Activated CD4-positive, alpha-beta T cell treated with anti-CD3 and anti-CD28 coated beads, Interleukin-2, amount 50 U/mL, for 4 hours (primary cell): ENCODE measurements at regions not wholly inside any gene's neighbourhood (a gene's known extent, or its start where the extent isn't known, plus 50 kb on each side); places are given as distances from the start of the nearest gene placed in this dataset.

Source experiments
- DNase-seq, 2 experiments: peaks; one replicate each; pipeline ENCODE4 v3.0.0-alpha.2; 2020

- DNase-seq: no peak
Measured at GRCh38 chr13:44263751-44264620, 109.6 kb upstream of the SERP2 start.

- no peak for DNase-seq
Measured at GRCh38 chr13:44266305-44266704, 107.3 kb upstream of the SERP2 start.

GRCh38 chr13:44266772-44267171 is 106.9 kb upstream of the SERP2 start:
- DNase-seq: no peak

- no peak for DNase-seq
Measured at GRCh38 chr13:44267203-44267602, 106.4 kb upstream of the SERP2 start.

GRCh38 chr13:44267980-44268379 is 105.6 kb upstream of the SERP2 start:
- no peak for DNase-seq

- DNase-seq: no peak
Measured at GRCh38 chr13:44268980-44269379, 104.6 kb upstream of the SERP2 start.

- no peak for DNase-seq
Measured at GRCh38 chr13:44270150-44270549, 103.5 kb upstream of the SERP2 start.

- no peak for DNase-seq
Measured at GRCh38 chr13:44271031-44271455, 102.6 kb upstream of the SERP2 start.

- DNase-seq: no peak
Measured at GRCh38 chr13:44271473-44271872, 102.2 kb upstream of the SERP2 start.

GRCh38 chr13:44271915-44272341 is 101.7 kb upstream of the SERP2 start:
- no peak for DNase-seq

GRCh38 chr13:44272692-44273091 is 100.9 kb upstream of the SERP2 start:
- DNase-seq: no peak

GRCh38 chr13:44273216-44273615 is 100.4 kb upstream of the SERP2 start:
- DNase-seq: no peak

GRCh38 chr13:44273991-44274770 is 99.4 kb upstream of the SERP2 start:
- DNase-seq: no peak

GRCh38 chr13:44274771-44275205 is 98.8 kb upstream of the SERP2 start:
- DNase-seq: no peak

- no peak for DNase-seq
Measured at GRCh38 chr13:44275381-44275780, 98.2 kb upstream of the SERP2 start.

GRCh38 chr13:44276061-44276460 is 97.6 kb upstream of the SERP2 start:
- no peak for DNase-seq

- DNase-seq: no peak
Measured at GRCh38 chr13:44277459-44277858, 96.2 kb upstream of the SERP2 start.

GRCh38 chr13:44278166-44278565 is 95.5 kb upstream of the SERP2 start:
- no peak for DNase-seq

- no peak for DNase-seq
Measured at GRCh38 chr13:44280456-44280855, 93.2 kb upstream of the SERP2 start.

GRCh38 chr13:44281252-44282000 is 92.2 kb upstream of the SERP2 start:
- no peak for DNase-seq

- no peak for DNase-seq
Measured at GRCh38 chr13:44283600-44283999, 90.0 kb upstream of the SERP2 start.

GRCh38 chr13:44287958-44288357 is 85.7 kb upstream of the SERP2 start:
- no peak for DNase-seq

GRCh38 chr13:44292545-44292944 is 81.1 kb upstream of the SERP2 start:
- no peak for DNase-seq
